ENCODE measurements at regions not wholly inside any gene's neighbourhood (a gene's known extent, or its start where the extent isn't known, plus 50 kb on each side); places are given as distances from the start of the nearest gene placed in this dataset.

DNA sequence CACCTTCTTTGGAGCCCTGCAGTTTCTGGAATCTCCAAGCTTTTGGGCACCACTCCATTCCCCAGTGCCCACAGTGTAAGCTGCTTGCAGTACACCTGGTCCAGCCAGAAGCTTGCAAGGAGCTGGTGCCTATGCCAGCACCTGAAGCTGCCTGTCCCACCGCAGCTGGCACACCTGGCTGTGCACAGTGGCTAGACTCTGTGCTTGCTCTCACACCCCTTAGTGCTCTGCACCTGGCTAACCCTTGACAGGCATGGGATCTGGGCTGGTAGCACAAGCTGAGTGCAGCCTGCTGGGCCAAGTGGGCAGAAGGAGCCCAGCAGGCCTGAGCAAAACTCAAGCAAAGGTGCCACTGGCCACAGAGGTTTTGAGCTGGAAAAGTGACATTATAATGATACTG, 183.8 kb upstream of the MC4R start:
- DNase-seq, result no peak

DNA sequence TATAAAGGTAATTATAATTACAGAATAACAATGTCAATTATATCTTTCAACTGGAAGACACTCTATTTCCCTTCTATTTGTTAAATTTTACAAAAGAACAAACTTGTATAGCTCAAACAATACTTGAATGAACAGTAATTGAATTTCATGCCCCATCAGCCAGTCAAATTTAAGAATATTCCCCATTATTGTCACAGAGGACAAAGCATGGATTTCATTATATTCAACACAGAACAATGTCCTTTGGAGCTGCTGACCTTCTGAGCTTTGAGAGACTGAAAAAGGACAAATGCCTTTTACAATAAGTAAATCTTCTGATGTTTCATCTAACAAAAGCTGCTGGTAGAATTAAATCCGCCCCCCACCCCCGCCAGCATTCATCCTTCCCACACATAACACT, 187.5 kb upstream of the MC4R start:
- no peak for DNase-seq

DNA sequence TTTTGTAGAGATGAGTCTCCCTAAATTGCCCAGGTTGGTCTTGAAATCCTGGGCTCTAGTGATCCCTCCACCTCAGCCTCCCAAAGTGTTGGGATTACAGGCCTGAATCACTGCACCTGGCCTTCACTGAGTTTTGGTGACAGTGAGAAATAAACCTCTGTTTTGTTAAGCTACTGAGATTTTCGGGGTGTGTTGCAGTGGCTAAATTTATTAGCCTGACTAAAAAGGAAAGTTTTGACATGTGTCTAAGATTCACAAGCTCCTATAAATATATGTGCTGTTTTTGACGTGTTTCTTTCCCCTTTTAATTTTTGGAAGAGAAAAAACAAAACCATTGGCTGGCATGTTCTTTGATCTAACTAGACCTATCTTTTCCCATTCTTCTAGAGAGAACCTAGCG, 190.5 kb upstream of the MC4R start:
- no peak for DNase-seq

DNA sequence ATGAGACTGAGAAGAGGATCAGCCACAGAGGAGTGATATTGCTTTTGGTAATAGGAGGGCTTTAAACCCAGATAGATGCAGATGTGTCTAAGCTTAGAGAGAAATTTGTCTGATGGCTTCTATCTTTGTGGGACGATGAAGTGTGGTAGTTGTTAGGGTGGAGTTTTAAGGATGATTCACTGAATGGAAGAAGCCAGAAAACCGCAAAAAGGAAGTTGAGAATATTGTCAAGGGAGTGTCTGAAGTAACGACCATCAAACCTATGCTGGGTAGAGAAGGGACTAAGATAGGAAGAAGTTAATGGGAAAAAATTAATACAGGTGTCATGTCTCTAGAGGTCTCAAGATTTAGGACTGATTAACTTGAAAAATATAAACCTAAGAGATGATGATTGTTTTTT, 195.6 kb upstream of the MC4R start:
- peak; percentile 6 for DNase-seq

DNA sequence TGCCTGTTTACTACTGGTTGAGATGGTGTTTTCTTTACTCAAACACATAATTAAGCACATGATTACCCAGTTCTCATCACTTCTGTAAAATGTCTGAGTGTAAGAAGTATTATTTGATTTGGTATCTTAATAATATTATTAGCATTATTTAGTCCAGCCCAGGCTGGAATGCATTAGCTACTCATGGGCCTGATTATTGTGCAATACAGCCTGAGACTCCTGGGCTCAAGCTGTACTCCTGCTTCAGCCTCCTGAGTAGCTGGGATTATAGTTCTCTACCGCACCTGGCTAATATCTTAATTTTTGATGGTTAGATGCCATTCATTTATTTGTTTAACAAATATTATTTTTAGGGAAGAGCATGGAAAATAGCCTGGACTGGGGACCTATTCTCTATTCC, 197.6 kb upstream of the MC4R start:
- no peak for DNase-seq

DNA sequence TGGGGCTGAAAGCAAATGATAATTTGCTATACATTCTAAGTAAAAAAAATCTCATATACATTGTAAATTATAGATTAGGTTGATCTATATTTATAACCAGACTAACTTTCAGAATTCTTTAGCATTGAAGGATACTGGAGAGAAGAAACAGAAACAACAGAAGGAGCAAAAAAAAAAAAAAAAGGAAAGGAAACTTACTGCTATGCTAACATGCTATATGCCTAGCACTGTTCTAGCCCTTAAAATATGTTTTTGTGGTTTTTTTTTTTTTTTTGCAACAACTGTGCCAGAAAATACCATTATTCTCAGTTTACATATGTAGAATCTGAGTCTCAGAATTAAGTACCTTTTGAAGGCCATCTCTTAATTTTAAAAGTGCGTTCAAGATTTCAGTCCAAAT, 204.9 kb upstream of the MC4R start:
- no peak for DNase-seq

DNA sequence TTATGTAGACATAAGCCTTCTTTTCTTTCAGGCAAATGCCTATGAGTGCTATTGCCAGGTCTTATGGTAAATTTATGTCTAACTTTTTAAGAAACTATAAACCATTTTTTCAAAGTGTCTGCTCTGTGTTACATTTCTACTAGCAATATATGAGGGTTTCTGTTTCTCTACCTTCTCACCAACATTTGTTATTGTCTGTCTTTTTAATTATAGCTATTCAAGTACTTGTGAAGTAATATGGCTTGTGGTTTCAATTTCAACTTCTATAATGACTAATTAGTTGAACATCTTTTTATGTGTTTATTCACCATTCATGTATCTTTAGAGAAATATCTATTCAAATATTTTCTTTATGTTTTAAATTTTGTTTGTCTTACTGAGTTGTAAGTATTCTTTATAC, 213.1 kb upstream of the MC4R start:
- DNase-seq, result no peak

DNA sequence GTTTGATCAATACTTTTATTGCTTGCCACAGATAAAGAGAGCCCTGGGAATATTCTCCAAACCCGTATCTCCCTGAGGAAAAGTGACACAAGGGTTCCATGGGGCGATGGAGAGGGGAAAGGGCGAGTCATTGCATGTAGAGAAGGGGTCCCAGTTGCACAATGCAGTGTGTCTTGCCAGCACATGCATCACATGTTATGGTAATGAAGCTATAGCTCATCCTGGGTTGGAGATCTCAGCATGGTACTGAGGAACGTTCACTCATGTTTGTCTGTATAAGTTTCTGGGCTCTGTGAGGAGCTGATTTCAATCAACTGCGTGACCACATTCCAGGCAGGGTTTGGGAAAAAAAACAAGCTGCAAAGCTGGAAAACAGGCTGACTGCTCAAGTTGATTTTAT, 220.7 kb upstream of the MC4R start:
- no peak for DNase-seq

DNA sequence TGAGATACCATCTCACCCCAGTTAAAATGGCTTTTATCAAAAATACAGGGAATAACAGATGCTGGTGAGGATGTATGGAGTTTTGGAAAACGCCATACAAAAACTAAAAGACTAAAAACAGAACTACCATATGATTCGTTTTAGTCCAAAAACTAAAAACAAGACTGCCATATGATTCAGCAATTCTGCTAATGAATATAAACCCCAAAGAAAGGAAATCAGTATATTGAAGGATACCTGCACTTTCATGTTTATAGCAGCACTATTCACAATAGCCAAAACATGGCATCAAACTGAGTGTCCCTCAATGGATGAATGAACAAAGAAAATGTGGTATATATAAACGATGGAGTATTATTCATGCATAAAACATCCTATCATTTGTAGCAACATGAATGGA, 224.4 kb upstream of the MC4R start:
- no peak for DNase-seq

DNA sequence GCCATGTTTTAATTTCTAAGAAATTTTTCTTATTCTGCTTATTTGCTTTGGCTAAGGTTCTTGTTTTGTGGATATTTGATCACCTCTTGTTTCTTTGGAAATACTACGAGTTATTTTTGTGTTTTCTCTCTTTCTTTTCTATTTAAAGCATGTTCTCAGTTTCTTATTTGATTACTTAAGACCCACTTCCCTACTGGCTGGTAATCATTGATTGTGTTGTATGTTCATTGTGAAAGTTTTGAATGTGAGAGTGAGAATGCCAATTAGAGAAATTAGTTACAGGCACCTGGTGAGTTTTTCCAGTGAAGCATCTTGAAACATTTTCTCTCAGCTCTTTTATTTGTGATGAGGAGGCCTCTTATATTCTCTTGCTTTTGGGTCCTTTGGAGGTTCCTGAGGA, 226.7 kb upstream of the MC4R start:
- no peak for DNase-seq

DNA sequence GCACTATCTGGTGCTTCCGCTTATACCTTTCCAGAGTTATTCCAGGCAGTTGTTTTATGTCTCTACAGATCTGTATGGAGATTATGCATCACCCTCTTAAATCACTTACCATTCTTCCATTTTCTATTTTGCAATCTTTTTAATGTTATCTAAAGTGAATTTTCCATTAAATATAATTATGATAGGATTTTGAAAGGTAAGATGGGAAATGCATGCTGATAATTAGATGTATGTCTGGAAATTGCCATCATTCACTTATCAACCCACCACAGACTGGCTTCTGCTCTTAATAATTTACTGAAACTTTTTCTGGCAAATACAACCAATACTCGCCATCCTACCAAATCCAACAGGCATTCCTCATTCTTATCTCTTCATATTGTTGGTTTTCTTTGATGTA, 227.4 kb upstream of the MC4R start:
- no peak for DNase-seq

DNA sequence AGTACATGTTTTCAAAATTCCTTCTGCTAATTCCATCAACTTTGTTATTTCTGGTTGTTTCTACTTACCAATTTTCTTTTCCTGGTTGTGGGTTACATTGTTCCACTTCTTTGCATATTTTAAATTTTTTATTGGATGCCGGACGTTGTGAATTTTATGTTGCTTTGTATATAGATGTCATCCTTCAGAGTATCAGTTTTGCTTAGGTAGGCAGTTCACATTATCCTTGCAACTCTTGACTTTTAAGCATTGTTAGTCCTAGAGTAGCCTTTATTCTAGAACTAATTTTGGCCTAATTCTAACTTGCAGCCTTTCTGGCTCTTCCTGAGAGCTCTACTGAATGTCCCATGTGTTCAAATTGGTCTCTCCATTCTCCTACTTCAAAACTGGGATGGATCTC, 228.7 kb upstream of the MC4R start:
- DNase-seq, result no peak

DNA sequence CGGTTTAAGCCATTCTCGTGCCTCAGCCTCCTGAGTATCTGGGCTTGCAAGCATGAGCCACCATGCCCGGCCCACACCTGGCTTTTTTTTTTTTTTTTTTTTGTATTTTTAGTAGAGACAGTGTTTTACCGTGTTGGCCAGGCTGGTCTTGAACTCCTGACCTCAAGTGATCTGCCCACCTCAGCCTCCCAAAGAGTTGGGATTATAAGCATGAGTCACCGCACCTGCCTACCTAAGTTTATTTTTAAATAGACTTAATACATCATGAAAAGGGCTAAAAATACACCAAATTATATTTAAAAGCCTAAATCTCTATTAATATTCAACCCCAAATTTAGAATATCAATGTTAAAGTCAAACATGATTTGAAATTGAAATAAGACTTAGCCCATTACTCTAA, 250.8 kb upstream of the MC4R start:
- DNase-seq, result no peak

DNA sequence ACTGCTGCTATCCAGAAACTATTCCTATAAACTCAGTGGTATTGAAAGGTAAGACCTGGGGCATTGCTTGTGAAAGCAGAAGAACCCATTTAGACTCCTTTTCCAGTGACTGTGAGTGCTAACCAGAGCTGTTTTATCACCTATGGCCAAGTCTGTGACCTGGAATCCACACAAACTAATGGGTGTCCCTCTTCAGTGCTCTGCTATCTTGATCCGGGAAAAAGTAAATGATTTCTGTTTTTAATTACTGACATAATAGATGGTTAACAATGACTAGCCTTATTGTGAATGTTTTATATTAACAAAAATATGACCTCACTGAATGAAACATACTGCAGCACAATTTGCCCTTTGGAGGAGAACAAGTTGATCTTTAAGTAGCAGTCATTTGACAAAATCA, 251.6 kb upstream of the MC4R start:
- DNase-seq, result no peak

DNA sequence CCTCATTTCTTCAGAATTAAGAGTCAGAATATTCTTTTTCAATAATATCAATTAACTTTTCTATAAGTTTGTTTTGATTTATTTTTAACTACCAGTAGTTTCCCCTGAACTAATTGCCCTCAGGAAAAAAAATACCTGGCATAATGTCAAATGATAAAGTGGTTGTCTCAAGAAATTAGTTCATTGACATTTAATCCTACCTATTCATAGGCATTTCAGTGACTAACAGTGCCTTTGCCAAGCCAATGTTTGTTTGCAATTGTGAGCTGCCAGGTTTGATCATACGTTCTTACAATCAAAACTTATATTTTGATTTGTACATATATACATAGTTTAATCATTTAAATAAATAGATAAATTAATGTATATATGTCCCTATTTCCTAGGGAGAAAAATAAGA, 267.3 kb upstream of the MC4R start:
- DNase-seq, result no peak

DNA sequence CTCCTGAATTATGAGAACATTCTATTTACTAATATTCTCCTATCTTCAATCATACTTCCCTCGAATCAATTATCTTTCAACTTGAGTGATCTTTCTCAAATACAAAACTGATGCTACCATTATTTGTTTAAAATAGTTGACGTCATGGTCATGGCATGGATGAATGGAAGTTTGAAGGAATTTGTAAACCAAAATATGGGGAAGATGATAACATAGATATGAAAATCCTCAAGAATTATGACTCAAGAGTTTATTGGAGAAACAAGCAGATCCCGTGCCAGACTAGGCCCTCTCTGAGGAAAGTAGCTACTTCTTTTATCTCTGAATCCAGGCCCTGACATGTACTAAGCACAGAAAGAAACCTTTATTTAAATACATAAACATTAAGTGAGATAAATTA, 270.4 kb upstream of the MC4R start:
- DNase-seq, result no peak

DNA sequence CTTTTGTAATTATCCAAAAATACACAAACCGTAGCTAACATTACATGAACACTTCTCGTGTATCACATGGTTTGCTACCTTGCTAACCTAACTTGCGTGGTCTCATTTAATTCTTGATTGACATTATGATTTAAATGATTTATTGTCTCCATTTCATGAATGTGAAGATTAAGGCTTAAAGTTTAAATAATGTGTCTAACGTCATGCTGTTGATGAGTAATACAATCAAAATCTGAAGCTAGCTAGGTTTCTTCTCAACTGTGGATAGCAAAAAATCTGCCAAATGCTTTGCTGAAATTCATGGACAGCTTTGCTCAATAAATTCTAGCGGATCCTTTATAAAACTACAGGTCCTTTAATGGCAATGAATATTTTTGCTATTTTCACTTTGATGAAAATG, 274.1 kb upstream of the MC4R start:
- no peak for DNase-seq

DNA sequence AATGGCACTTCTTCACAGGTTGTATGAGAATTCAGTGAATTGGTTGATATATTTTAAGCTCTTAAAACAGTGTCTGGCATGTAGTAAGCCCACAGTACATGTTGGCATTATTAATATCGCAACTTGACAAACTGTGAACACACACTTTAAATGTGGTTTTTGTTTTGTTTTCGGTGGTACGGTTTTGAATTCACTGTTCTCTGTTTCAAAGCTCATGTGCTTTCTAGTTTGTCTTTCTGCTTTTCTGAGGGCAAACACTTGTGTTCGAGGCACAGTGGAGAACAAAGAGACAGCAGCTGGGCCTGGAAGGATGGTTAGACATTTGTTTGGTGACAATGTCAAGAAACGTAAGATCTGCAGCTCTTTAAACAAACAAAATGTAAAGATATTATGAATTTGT, 276.5 kb upstream of the MC4R start:
- DNase-seq, result no peak

DNA sequence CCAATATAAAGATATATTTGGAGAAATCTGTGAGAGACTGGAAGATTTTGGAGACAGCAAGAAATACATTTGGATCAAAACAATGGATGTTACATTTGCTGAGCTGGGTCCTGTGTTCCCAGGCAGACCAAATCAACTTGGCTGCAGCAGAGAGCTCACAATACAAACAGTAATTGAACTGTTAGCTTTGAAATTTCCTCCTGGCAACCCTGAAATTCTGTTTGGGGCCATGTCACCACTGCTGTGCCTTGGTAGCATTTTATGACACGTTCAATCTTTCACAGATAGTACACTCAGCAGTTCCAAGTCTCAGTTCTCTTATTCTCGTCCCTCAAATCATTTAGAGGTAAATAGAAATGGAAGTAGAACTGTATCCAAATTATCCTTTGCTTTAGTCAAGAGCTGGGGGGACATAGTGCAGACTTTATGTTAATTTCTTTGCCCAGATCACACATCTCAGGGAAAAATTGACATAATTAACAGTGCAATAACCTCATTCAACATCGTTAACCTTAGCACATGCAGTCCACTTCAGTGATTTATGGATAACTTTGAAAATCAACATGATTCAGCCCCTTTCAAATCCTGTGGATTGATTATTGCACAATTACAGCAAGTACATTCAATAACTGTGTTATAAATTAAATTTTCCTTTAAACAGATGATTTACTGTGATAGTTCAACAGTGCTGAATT, 277.4 kb upstream of the MC4R start:
- DNase-seq, result no peak

DNA sequence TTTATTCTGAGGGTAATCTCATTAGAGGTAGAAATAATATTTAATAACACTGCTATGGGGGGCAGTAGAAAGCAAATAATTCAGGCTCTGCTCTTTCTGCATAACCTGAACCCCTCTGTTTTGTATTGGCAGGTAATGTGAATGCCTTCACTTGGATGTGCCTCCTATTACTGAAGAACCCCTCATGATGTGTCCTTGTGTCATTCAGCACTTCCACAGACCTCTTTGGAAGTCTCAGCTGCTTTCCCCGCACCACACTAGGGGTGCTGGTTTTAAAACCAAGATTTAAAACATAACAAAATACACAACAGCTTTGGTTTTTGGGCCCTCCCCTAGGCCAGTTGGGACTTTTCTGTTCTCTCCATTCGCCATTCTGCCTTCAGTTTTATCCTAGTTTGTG, 281.7 kb upstream of the MC4R start:
- no peak for DNase-seq

DNA sequence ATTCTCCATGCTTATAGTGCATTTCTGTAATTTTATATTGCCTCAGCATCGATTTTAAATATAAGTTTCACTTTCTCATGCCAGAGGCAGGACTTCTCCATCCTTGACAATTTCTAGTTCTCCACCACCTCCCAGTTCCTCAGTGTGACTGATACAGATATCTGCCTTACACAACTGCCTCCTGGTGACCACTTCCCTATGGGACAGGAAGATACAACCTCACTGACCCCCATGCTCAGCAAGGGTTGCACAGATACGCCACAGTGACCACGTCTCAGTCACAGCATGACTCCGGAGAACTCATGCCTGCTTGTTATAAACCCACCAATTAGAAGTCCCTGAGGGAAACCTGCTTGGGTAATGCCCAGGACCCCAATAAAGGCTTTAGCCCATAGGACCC, 284.0 kb upstream of the MC4R start:
- peak; percentile 90 for DNase-seq

DNA sequence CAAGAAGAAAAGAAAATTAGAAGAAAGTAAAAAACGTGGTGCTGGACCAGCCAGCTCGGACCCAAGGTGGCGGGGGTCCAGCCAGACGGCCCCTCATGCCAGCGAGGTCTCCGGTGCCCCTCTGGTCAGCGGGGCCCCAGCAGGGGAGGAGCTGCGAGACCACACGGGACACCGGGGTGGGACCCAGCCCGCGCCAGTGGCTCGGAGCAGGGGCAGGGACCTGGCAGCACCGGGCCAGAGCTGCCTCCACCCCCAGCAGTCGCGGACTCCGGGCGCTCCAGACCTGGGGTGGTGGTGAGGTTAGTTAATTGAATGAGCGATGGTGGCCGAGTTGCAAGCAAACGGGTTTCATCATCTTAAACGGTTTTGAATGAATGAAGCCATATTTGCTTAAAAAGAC, 289.9 kb upstream of the MC4R start:
- no peak for DNase-seq

DNA sequence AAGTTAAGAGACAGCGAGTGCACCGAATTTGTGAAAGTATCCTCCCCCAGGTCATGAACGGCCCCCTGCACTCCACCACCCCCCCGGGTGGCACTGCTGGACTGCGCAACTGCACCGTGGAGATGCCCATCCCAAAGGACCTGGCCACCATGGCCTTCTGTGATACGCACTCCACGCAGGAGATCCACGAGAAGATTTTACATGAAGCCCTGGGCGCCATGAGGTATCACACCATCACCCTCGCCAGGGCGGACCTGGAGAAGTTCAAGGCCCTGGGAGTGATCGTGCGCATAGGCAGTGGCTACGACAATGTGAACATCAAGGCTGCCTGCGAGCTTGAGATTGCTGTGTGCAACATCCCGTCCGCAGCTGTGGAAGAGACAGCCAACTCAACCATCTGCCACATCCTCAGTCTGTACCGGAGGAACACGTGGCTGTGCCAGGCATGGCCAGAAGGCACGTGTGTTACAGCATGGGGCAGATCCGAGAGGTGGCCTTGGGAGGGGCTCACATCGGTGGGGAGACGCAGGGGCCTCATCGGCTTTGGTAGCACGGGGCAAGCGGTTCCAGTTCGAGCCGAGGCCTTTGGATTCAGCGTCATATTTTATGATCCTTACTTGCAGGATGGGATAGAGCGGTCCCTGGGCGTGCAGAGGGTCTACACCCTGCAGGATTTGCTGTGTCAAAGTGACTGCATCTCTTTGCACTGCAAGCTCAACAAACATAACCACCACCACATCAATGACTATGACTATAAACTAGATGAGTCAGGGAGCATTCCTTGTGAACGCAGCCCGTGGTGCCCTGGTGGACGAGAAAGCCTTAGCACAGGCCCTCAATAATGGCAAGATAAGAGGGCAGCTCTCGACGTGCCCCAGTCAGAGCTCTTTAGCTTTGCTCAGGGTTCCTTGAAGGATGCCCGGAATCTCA, 290.8 kb upstream of the MC4R start:
- no peak for DNase-seq

DNA sequence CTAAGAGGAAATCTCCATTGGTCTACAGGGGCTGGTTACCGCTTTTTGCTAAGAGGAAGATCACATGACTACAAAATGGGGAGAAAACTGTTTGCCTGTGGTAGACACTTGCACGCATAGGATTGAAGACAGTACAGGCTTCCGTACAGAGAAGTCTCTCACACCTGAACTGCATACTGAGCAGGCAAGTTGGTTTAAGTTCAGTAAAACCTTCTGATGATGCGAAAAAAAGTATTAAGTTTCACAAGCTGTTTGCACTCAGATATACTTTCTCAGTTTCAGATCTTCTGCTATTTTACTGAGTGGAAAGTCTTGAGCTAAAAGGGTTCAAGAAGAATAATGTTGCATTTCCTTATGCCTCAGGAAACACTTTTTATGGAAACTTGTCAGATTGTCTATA, 292.2 kb upstream of the MC4R start:
- DNase-seq, result no peak

DNA sequence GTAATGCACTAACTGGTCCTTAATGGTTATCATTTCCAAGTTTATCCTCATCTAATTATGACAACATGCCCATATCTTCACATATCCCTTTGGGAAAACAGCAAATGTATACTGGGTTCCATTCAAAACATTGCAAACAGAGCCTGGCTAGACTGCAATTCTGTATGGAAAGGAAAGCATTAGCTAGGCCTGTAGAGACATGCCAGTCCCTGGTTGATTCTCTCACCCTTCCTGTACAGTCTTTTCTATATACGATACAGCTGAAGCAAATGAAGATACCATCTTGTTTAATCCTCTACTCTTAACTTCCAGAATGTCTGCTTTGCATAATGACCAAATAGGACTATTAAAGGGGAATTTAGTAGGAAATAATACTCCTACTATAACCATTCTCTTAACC, 294.4 kb upstream of the MC4R start:
- DNase-seq, result no peak
